H1 (cell line): ENCODE measurements at regions not wholly inside any gene's neighbourhood (a gene's known extent, or its start where the extent isn't known, plus 50 kb on each side); places are given as distances from the start of the nearest gene placed in this dataset.

ENCODE experiments used
- CTCF ChIA-PET: fragments of 300-600 bp; sonication (Branson Sonifier 250); formaldehyde crosslinking; loops from one replicate; lab custom pipeline; 2021; ENCODE audit not compliant: partially characterized antibody; lab: Charles Lee
- POLR2A ChIA-PET: fragments of 300-600 bp; sonication (Branson Sonifier 250); formaldehyde crosslinking; loops from one replicate; lab custom pipeline; 2021; ENCODE audit warnings: inconsistent platforms; ENCODE audit not compliant: partially characterized antibody; lab: Charles Lee
- DNase-seq, 2 experiments: peaks; one replicate each; pipeline versions ENCODE4 v3.0.0 to v3.0.0-alpha.2; 2010 to 2022; ENCODE audit warnings: low spot score in 2 of 2, low read depth in 1 of 2, mixed read lengths in 1 of 2
- FAIRE-seq: peaks from 2 replicates; lab custom pipeline; 2011; peaks lifted over from hg19 to GRCh38; lab: Jason Lieb, UNC
- H2AFZ ChIP-seq: 2 replicates; pipeline ENCODE4 v1.8.1; 2012; ENCODE audit warnings: low read length, inconsistent platforms
- H2AK5ac ChIP-seq: 2 replicates; pipeline ENCODE4 v1.6.1; 2013; ENCODE audit warnings: low read depth, low read length
- H2BK120ac ChIP-seq: replicated peaks from 2 replicates; pipeline ENCODE3; 2013; ENCODE audit warnings: low read depth, low read length, inconsistent platforms
- H2BK12ac ChIP-seq: 2 replicates; pipeline ENCODE4 v1.6.1; 2013; ENCODE audit warnings: low read depth, low read length
- H2BK15ac ChIP-seq: 2 replicates; pipeline ENCODE4 v1.6.1; 2013; ENCODE audit warnings: low read length
- H2BK20ac ChIP-seq: 2 replicates; pipeline ENCODE4 v1.6.1; 2013; ENCODE audit warnings: low read length
- H2BK5ac ChIP-seq: 2 replicates; pipeline ENCODE4 v1.6.1; 2013; ENCODE audit warnings: low read depth, low read length
- H3K14ac ChIP-seq: 2 replicates; pipeline ENCODE4 v1.6.1; 2013; ENCODE audit warnings: inconsistent platforms; ENCODE audit not compliant: insufficient read length
- H3K18ac ChIP-seq: 2 replicates; pipeline ENCODE4 v1.6.1; 2013; ENCODE audit warnings: low read length; ENCODE audit errors: extremely low read depth
- H3K23ac ChIP-seq: 2 replicates; pipeline ENCODE4 v1.6.1; 2013; ENCODE audit warnings: inconsistent platforms; ENCODE audit not compliant: insufficient read length
- H3K23me2 ChIP-seq: 2 replicates; pipeline ENCODE4 v1.6.1; 2013; ENCODE audit warnings: low read depth, low read length
- H3K27ac ChIP-seq: 2 replicates; pipeline ENCODE4 v1.6.1; 2011; ENCODE audit warnings: low read depth, low read length, inconsistent platforms
- H3K27me3 ChIP-seq, 4 experiments: replicated peaks in 1 of 4; 1 replicate in 1 of 4; 2 replicates in 3 of 4; pipeline versions ENCODE4 v1.6.1 to v1.8.1; 2011 to 2013; ENCODE audit warnings: low read length in 3 of 4, mild to moderate bottlenecking in 3 of 4, inconsistent platforms in 2 of 4, mixed read lengths in 2 of 4, moderate library complexity in 1 of 4; ENCODE audit not compliant: control insufficient read depth in 3 of 4, insufficient read depth in 3 of 4; ENCODE audit errors: extremely low read depth in 1 of 4
- H3K36me3 ChIP-seq, 4 experiments: 2 replicates each; pipeline versions ENCODE4 v1.6.1 to v1.8.1; 2011 to 2013; ENCODE audit warnings: mild to moderate bottlenecking in 4 of 4, low read length in 3 of 4, moderate library complexity in 2 of 4, control low read depth in 1 of 4, inconsistent platforms in 1 of 4; ENCODE audit not compliant: insufficient read depth in 4 of 4, control insufficient read depth in 2 of 4
- H3K4ac ChIP-seq: replicated peaks from 2 replicates; pipeline ENCODE3; 2013; ENCODE audit warnings: low read length, low read depth, mixed read lengths, inconsistent platforms; ENCODE audit not compliant: insufficient read length
- H3K4me1 ChIP-seq, 4 experiments: replicated peaks in 1 of 4; 1 replicate in 1 of 4; 2 replicates in 3 of 4; pipeline versions ENCODE4 v1.6.1 to v1.8.1; 2011 to 2013; ENCODE audit warnings: low read length in 3 of 4, inconsistent platforms in 2 of 4, mixed read lengths in 1 of 4; ENCODE audit not compliant: insufficient read depth in 4 of 4, control insufficient read depth in 3 of 4
- H3K4me2 ChIP-seq, 2 experiments: 2 replicates each; pipeline versions ENCODE4 v1.6.1 to v1.8.1; 2011 to 2013; ENCODE audit warnings: low read depth in 2 of 2, low read length in 2 of 2, control low read depth in 1 of 2, inconsistent platforms in 1 of 2, mild to moderate bottlenecking in 1 of 2; ENCODE audit not compliant: insufficient read depth in 1 of 2
- H3K4me3 ChIP-seq, 4 experiments: fragments of 200-600, 300-600 bp in 1 of 4; sonication (generic), shearing (Covaris generic), sonication (Bioruptor Twin) in 1 of 4; 2 replicates each; pipeline versions ENCODE4 v1.5.1 to v1.8.1; 2011 to 2016; ENCODE audit warnings: low read length in 4 of 4, low read depth in 3 of 4, control low read depth in 2 of 4, inconsistent platforms in 2 of 4, mild to moderate bottlenecking in 2 of 4, mixed read lengths in 1 of 4, moderate library complexity in 1 of 4; ENCODE audit not compliant: insufficient read depth in 2 of 4; ENCODE audit errors: extremely low read depth in 1 of 4
- H3K56ac ChIP-seq: replicated peaks from 2 replicates; pipeline ENCODE3; 2013; ENCODE audit warnings: low read depth, mild to moderate bottlenecking, mixed read lengths, low read length, inconsistent platforms; ENCODE audit not compliant: insufficient read length
- H3K79me1 ChIP-seq: 2 replicates; pipeline ENCODE4 v1.6.1; 2013; ENCODE audit warnings: low read depth, low read length, control low read depth
- H3K79me2 ChIP-seq, 2 experiments: 2 replicates each; pipeline versions ENCODE4 v1.6.1 to v1.8.1; 2012 to 2013; ENCODE audit warnings: low read length in 2 of 2, mild to moderate bottlenecking in 2 of 2, inconsistent platforms in 1 of 2; ENCODE audit not compliant: insufficient read depth in 2 of 2, control insufficient read depth in 1 of 2
- H3K9ac ChIP-seq, 4 experiments: replicated peaks in 1 of 4; 1 replicate in 1 of 4; 2 replicates in 3 of 4; pipeline versions ENCODE4 v1.6.1 to v1.8.1; 2011 to 2013; ENCODE audit warnings: low read depth in 3 of 4, low read length in 3 of 4, control low read depth in 2 of 4, mild to moderate bottlenecking in 2 of 4, moderate library complexity in 2 of 4, inconsistent platforms in 1 of 4; ENCODE audit errors: extremely low read depth in 1 of 4
- H3K9me3 ChIP-seq, 2 experiments: 2 replicates each; pipeline versions ENCODE4 v1.6.1 to v1.8.1; 2012 to 2013; ENCODE audit warnings: mild to moderate bottlenecking in 2 of 2, moderate library complexity in 2 of 2, control low read depth in 1 of 2, inconsistent platforms in 1 of 2, low read depth in 1 of 2, low read length in 1 of 2, mixed read lengths in 1 of 2; ENCODE audit not compliant: insufficient read depth in 2 of 2
- H4K20me1 ChIP-seq, 2 experiments: replicated peaks in 1 of 2; 2 replicates each; pipeline versions ENCODE3 to v1.8.1; 2011 to 2013; ENCODE audit warnings: inconsistent platforms in 2 of 2, low read length in 2 of 2, mild to moderate bottlenecking in 1 of 2; ENCODE audit not compliant: insufficient read depth in 2 of 2, control insufficient read depth in 1 of 2
- H4K5ac ChIP-seq: 2 replicates; pipeline ENCODE4 v1.6.1; 2013; ENCODE audit warnings: low read length, low read depth, mixed read lengths, inconsistent platforms; ENCODE audit not compliant: insufficient read length
- H4K8ac ChIP-seq: 2 replicates; pipeline ENCODE4 v1.8.0; 2013; ENCODE audit warnings: mild to moderate bottlenecking, moderate library complexity, low read length, inconsistent platforms; ENCODE audit not compliant: insufficient read depth; ENCODE audit errors: extremely low read depth
- H4K91ac ChIP-seq: replicated peaks from 2 replicates; pipeline ENCODE3; 2013; ENCODE audit warnings: low read length, mixed read lengths, inconsistent platforms; ENCODE audit not compliant: insufficient read length
- ATF2 ChIP-seq: IDR thresholded peaks from 2 replicates; pipeline ENCODE4 v1.6.1; 2012; ENCODE audit warnings: low read length, inconsistent platforms
- CTBP2 ChIP-seq: IDR thresholded peaks from 2 replicates; pipeline ENCODE4 v1.7.0; 2011; ENCODE audit warnings: borderline replicate concordance, mild to moderate bottlenecking, moderate library complexity, mixed read lengths, low read length; ENCODE audit not compliant: insufficient read depth, insufficient read length
- GTF2F1 ChIP-seq: IDR thresholded peaks from 2 replicates; pipeline ENCODE4 v1.6.1; 2012; ENCODE audit warnings: low read depth, low read length, improper control_type of control experiment, borderline replicate concordance
- HDAC2 ChIP-seq, 2 experiments: fragments of 300-600 bp in 1 of 2; sonication (generic) in 1 of 2; IDR thresholded peaks; 2 replicates each; pipeline ENCODE4 v1.6.1; 2011 to 2012; ENCODE audit warnings: low read depth in 2 of 2, low read length in 2 of 2, mild to moderate bottlenecking in 2 of 2, moderate library complexity in 2 of 2, borderline replicate concordance in 1 of 2, inconsistent platforms in 1 of 2
- KDM1A ChIP-seq: fragments of 200-600, 300-600 bp; sonication (generic); IDR thresholded peaks from 2 replicates; pipeline ENCODE4 v1.7.1; 2016; ENCODE audit warnings: mild to moderate bottlenecking, low read length, borderline replicate concordance
- MAFK ChIP-seq: IDR thresholded peaks from 2 replicates; pipeline ENCODE4 v1.6.1; 2012; ENCODE audit warnings: low read depth, mild to moderate bottlenecking, improper control_type of control experiment, low read length
- PHF8 ChIP-seq: fragments of 200-600 bp; sonication (generic); conservative IDR thresholded peaks from 2 replicates; pipeline ENCODE4 v1.7.1; 2012; ENCODE audit warnings: low read depth, mild to moderate bottlenecking, inconsistent platforms, low read length, moderate library complexity
- SIRT6 ChIP-seq: IDR thresholded peaks from one replicate; pipeline ENCODE4 v1.7.1; 2012; ENCODE audit warnings: low read length, inconsistent platforms
- WGBS, 2 experiments: shearing (Covaris generic) in 1 of 2; methylation state at CpG; one replicate each; pipeline versions ENCODE4 v1.1.6 to v1.1.7; 2013 to 2015; ENCODE audit warnings: low lambda C conversion rate in 2 of 2, mixed read lengths in 2 of 2, inconsistent platforms in 1 of 2, low coverage in 1 of 2, missing lambda C conversion rate in 1 of 2; ENCODE audit not compliant: insufficient replicate concordance in 2 of 2, insufficient coverage in 1 of 2, insufficient read length in 1 of 2; ENCODE audit errors: extremely low coverage in 1 of 2, missing lambda C conversion rate in 1 of 2; 5-methylcytosine and 5-hydroxymethylcytosine counted together

GRCh38 chr18:59802031-59802430, 97.8 kb upstream of the PMAIP1 start:
- Histone ChIP-seq H3K36me3 (no peaks in the 10 kb centered on the region), H3K4ac (no peak overlapping the region), H3K27me3 (no peaks in the 10 kb centered on the region), H3K56ac (no peak overlapping the region), H3K79me2 (no peaks in the 10 kb centered on the region), H3K23me2 (no peaks in the 10 kb centered on the region), H3K18ac (no peak overlapping the region), H3K4me1 (no peaks in the 10 kb centered on the region), H2BK120ac (no peak overlapping the region), H2AFZ (no peak overlapping the region), H3K4me3 (no peak overlapping the region), H3K79me1 (no peaks in the 10 kb centered on the region), H2BK15ac (no peak overlapping the region), H2BK5ac (no peak overlapping the region), H4K5ac (no peak overlapping the region), H4K91ac (no peak overlapping the region), H3K9ac (no peak overlapping the region), H2BK20ac (no peak overlapping the region), H3K23ac (no peak overlapping the region), H2BK12ac (no peak overlapping the region), H4K20me1 (no peaks in the 10 kb centered on the region), H3K27ac (no peak overlapping the region), H3K14ac (no peak overlapping the region), H3K4me2 (no peak overlapping the region), H3K9me3 (no peaks in the 10 kb centered on the region), H4K8ac (no peak overlapping the region), H2AK5ac (no peak overlapping the region)
- CTCF ChIA-PET: interaction anchor here (0.8 to 2.0 kb wide), 6 partner anchors 17 to 22 kb away, joined by 3 to 9 read pairs (median 4); no protein-coding TSS in a partner anchor
- POLR2A ChIA-PET: interaction anchor here (0.6 kb wide), 1 partner anchor 20 kb away, joined by 3 read pairs; no protein-coding TSS in a partner anchor
- 76% methylated on average over 7 of the region's 7 CpGs; no CpG with 5 or more reads in 1 of the 2 experiments for WGBS, 2 experiments
- FAIRE-seq (no peak), DNase-seq (no peak)
- TF ChIP-seq PHF8: no peak
- TF ChIP-seq SIRT6: no peak
- no peak for TF ChIP-seq GTF2F1
- no peak for TF ChIP-seq KDM1A
- TF ChIP-seq CTBP2: no peak
- TF ChIP-seq MAFK: no peak
- no peak for TF ChIP-seq HDAC2 (IDR thresholded peaks at IDR 0.05; ENCODE audit: borderline replicate concordance in 1 of 2, low read depth in 2 of 2, low read length in 2 of 2)
- TF ChIP-seq ATF2: no peak
